CD4-positive, alpha-beta T cell (primary cell): ENCODE measurements at regions not wholly inside any gene's neighbourhood (a gene's known extent, or its start where the extent isn't known, plus 50 kb on each side); places are given as distances from the start of the nearest gene placed in this dataset.
A peak's percentile ranks its signal among the peaks of the same experiment; 100 is the strongest.

Experiments used
- ATAC-seq: fragments of 200-7000 bp; cut with Tn5 transposase; one replicate; pipeline ENCODE4 v1.10.0; 2022; ENCODE audit warnings: mild to moderate bottlenecking; ENCODE audit not compliant: poor library complexity
- CTCF ChIA-PET: fragments of 350-600 bp; sonication (Branson Sonifier 250); formaldehyde crosslinking; loops from one replicate; lab custom pipeline; 2021; ENCODE audit warnings: antibody characterized with exemption, inconsistent platforms; lab: Charles Lee
- POLR2A ChIA-PET: fragments of 350-600 bp; sonication (Branson Sonifier 250); formaldehyde crosslinking; loops from one replicate; lab custom pipeline; 2021; ENCODE audit warnings: antibody characterized with exemption, inconsistent platforms; lab: Charles Lee
- DNase-seq, 14 experiments: peaks; one replicate each; pipeline ENCODE4 v3.0.0-alpha.2; 2013 to 2020; ENCODE audit warnings: mixed read lengths in 2 of 14
- H3K27ac ChIP-seq, 2 donors: one replicate each; pipeline versions ENCODE4 v1.5.1 to v1.7.0; 2013; ENCODE audit warnings: low read length in 2 of 2, low read depth in 1 of 2, mild to moderate bottlenecking in 1 of 2
- H3K27me3 ChIP-seq, 2 experiments: 1 replicate in 1 of 2; 2 replicates in 1 of 2; pipeline versions ENCODE4 v1.6.1 to v1.7.0; 2013; ENCODE audit warnings: low read length in 2 of 2, control low read depth in 1 of 2, mild to moderate bottlenecking in 1 of 2, moderate library complexity in 1 of 2; ENCODE audit not compliant: insufficient read depth in 2 of 2, control insufficient read depth in 1 of 2
- H3K36me3 ChIP-seq: one replicate; pipeline ENCODE4 v1.6.1; 2013; ENCODE audit warnings: low read length, control low read depth; ENCODE audit not compliant: insufficient read depth
- H3K4me1 ChIP-seq: one replicate; pipeline ENCODE4 v1.6.1; 2013; ENCODE audit warnings: low read length, control low read depth; ENCODE audit not compliant: insufficient read depth
- H3K4me3 ChIP-seq: one replicate; pipeline ENCODE4 v1.5.1; 2013; ENCODE audit warnings: mild to moderate bottlenecking, low read length, moderate library complexity
- H3K9me3 ChIP-seq, 2 experiments: 1 replicate in 1 of 2; 2 replicates in 1 of 2; pipeline versions ENCODE4 v1.6.1 to v1.7.0; 2013; ENCODE audit warnings: low read length in 2 of 2, mild to moderate bottlenecking in 2 of 2, control low read depth in 1 of 2, moderate library complexity in 1 of 2; ENCODE audit not compliant: control insufficient read depth in 1 of 2, insufficient read depth in 1 of 2
- H3K27ac Mint-ChIP-seq: one replicate; pipeline ENCODE4 v1.8.0; 2020; ENCODE audit warnings: mixed read lengths
- H3K27me3 Mint-ChIP-seq: one replicate; pipeline ENCODE4 v1.8.0; 2021; ENCODE audit warnings: mixed read lengths
- H3K36me3 Mint-ChIP-seq: one replicate; pipeline ENCODE4 v1.8.0; 2021; ENCODE audit warnings: low read depth, mixed read lengths
- H3K4me1 Mint-ChIP-seq: one replicate; pipeline ENCODE4 v1.8.0; 2021; ENCODE audit warnings: low read depth, mixed read lengths
- H3K4me3 Mint-ChIP-seq: one replicate; pipeline ENCODE4 v1.8.0; 2020; ENCODE audit warnings: mild to moderate bottlenecking, mixed read lengths
- H3K9me3 Mint-ChIP-seq: one replicate; pipeline ENCODE4 v1.8.0; 2020; ENCODE audit warnings: mixed read lengths
- CTCF ChIP-seq: fragments of 200-600 bp; IDR thresholded peaks from one replicate; pipeline ENCODE4 v1.8.0; 2022; ENCODE audit warnings: antibody characterized with exemption, mild to moderate bottlenecking
- intact Hi-C, 2 experiments: fragments of 100-400 bp; cut with DNase I in 1 of 2; cut with micrococcal nuclease in 1 of 2; formaldehyde crosslinking; loops; one replicate each; pipeline versions ENCODE4 v1.15.1 to v1.9.0; 2023 to 2025; cut with DNase I, micrococcal nuclease

GRCh38 chr5:164501344-164501743 lies 995.9 kb downstream of the MAT2B start:
- Mint-ChIP-seq H3K36me3 (no peaks in the 10 kb centered on the region), H3K27ac (no peak overlapping the region), H3K4me3 (no peak overlapping the region), H3K27me3 (no peaks in the 10 kb centered on the region), H3K9me3 (no peaks in the 10 kb centered on the region), H3K4me1 (no peaks in the 10 kb centered on the region)
- no peak for DNase-seq
- H3K27me3 ChIP-seq, result no peaks in the 10 kb centered on the region
- H3K36me3 ChIP-seq, result no peaks in the 10 kb centered on the region
- ChIA-PET POLR2A (no interaction called here), CTCF (no interaction called here)
- ATAC-seq, result no peak
- intact Hi-C loops, result loop anchor here in 1 of 2 experiments (5.0 kb wide), 1 partner anchor 934 kb away; no protein-coding TSS in a partner anchor
- TF ChIP-seq CTCF, result no peak
- no peaks in the 10 kb centered on the region for H3K4me1 ChIP-seq
- no peak overlapping the region for H3K4me3 ChIP-seq
- no peaks in the 10 kb centered on the region for H3K9me3 ChIP-seq
- H3K27ac ChIP-seq, result no peak overlapping the region

GRCh38 chr5:164504141-164504772 lies 998.8 kb downstream of the MAT2B start:
- H3K36me3 ChIP-seq, result no peaks in the 10 kb centered on the region
- ATAC-seq, result no peak
- no peaks in the 10 kb centered on the region for H3K4me1 ChIP-seq
- no peaks in the 10 kb centered on the region for H3K9me3 Mint-ChIP-seq
- no peak overlapping the region for H3K27ac ChIP-seq
- intact Hi-C loops, result loop anchor here in 1 of 2 experiments (5.0 kb wide), 1 partner anchor 937 kb away; no protein-coding TSS in a partner anchor
- no peaks in the 10 kb centered on the region for H3K27me3 Mint-ChIP-seq
- no peaks in the 10 kb centered on the region for H3K4me1 Mint-ChIP-seq
- DNase-seq, result peak in 3 of 14 experiments; percentile 10 to 40 (median 29)
- no peaks in the 10 kb centered on the region for H3K27me3 ChIP-seq
- CTCF ChIA-PET, result no interaction called here
- H3K36me3 Mint-ChIP-seq, result no peaks in the 10 kb centered on the region
- H3K4me3 Mint-ChIP-seq, result no peak overlapping the region
- POLR2A ChIA-PET, result no interaction called here
- no peak overlapping the region for H3K4me3 ChIP-seq
- no peak for TF ChIP-seq CTCF
- H3K9me3 ChIP-seq, result no peaks in the 10 kb centered on the region
- H3K27ac Mint-ChIP-seq, result no peak overlapping the region

- Mint-ChIP-seq H3K36me3 (no peaks in the 10 kb centered on the region), H3K9me3 (no peaks in the 10 kb centered on the region), H3K27me3 (no peaks in the 10 kb centered on the region), H3K4me3 (no peak overlapping the region), H3K4me1 (no peaks in the 10 kb centered on the region), H3K27ac (no peak overlapping the region)
- CTCF ChIA-PET, result no interaction called here
- intact Hi-C loops, result no loop called here
- TF ChIP-seq CTCF, result no peak
- Histone ChIP-seq H3K4me3 (no peak overlapping the region), H3K9me3 (no peaks in the 10 kb centered on the region), H3K27ac (no peak overlapping the region), H3K4me1 (no peaks in the 10 kb centered on the region), H3K27me3 (no peaks in the 10 kb centered on the region), H3K36me3 (no peaks in the 10 kb centered on the region)
- POLR2A ChIA-PET, result no interaction called here
- ATAC-seq, result no peak
- DNase-seq, result no peak
Observed at GRCh38 chr5:164505791-164506190, 1000.4 kb downstream of the MAT2B start.
